Transverse colon (tissue), 4 donors: ENCODE measurements at regions not wholly inside any gene's neighbourhood (a gene's known extent, or its start where the extent isn't known, plus 50 kb on each side); places are given as distances from the start of the nearest gene placed in this dataset.

ENCODE experiments used
- DNase-seq: peaks from one replicate; pipeline ENCODE4 v3.0.0-alpha.2; 2019
- H3K27ac ChIP-seq, 4 donors: fragments of 200-600 bp; sonication (generic); 2 replicates each; pipeline ENCODE4 v1.5.1; 2016 to 2018; ENCODE audit warnings: inconsistent platforms in 4 of 4
- H3K27me3 ChIP-seq: fragments of 200-600 bp; sonication (generic); 2 replicates; pipeline ENCODE4 v1.5.1; 2017; ENCODE audit warnings: inconsistent platforms
- H3K36me3 ChIP-seq, 4 donors: fragments of 200-600 bp; sonication (generic); 2 replicates each; pipeline ENCODE4 v1.5.1; 2017 to 2019; ENCODE audit warnings: inconsistent platforms in 4 of 4
- H3K4me1 ChIP-seq, 4 donors: fragments of 200-600 bp; sonication (generic); 2 replicates each; pipeline ENCODE4 v1.5.1; 2017 to 2020; ENCODE audit warnings: inconsistent platforms in 4 of 4
- H3K4me3 ChIP-seq, 4 donors: fragments of 200-600 bp; sonication (generic); 1 replicate in 1 of 4; 2 replicates in 3 of 4; pipeline versions ENCODE4 v1.5.1 to v1.6.1; 2017 to 2019; ENCODE audit warnings: inconsistent platforms in 4 of 4
- H3K9me3 ChIP-seq, 2 donors: fragments of 200-600 bp; sonication (generic); 2 replicates each; pipeline ENCODE4 v1.5.1; 2017 to 2019; ENCODE audit warnings: inconsistent platforms in 2 of 2
- CTCF ChIP-seq, 5 experiments: fragments of 200-600 bp in 3 of 5; fragments of 450-650 bp in 2 of 5; sonication (generic) in 3 of 5; IDR thresholded peaks; 1 replicate in 2 of 5; 2 replicates in 3 of 5; pipeline ENCODE4 v1.5.1; 2016 to 2017; ENCODE audit warnings: antibody characterized with exemption in 5 of 5, inconsistent platforms in 3 of 5, mild to moderate bottlenecking in 2 of 5, moderate library complexity in 1 of 5
- EP300 ChIP-seq: sonication (generic); formaldehyde crosslinking; IDR thresholded peaks from one replicate; pipeline ENCODE4 v1.6.1; 2017; ENCODE audit warnings: antibody characterized with exemption, low read depth
- POLR2A ChIP-seq: fragments of 450-650 bp; IDR thresholded peaks from one replicate; pipeline ENCODE4 v1.6.1; 2016; ENCODE audit warnings: antibody characterized with exemption, mild to moderate bottlenecking, moderate library complexity
- POLR2AphosphoS5 ChIP-seq, 3 donors: sonication (generic); formaldehyde crosslinking; IDR thresholded peaks; one replicate each; pipeline ENCODE4 v1.6.1; 2016; ENCODE audit warnings: antibody characterized with exemption in 3 of 3
- WGBS, 2 donors: methylation state at CpG; one replicate each; pipeline ENCODE4 v1.1.5; 2018; ENCODE audit warnings: low coverage in 1 of 2; 5-methylcytosine and 5-hydroxymethylcytosine counted together
- in situ Hi-C, 4 donors: fragments of 200-750 bp; cut with MboI; loops; one replicate each; pipeline versions ENCODE4 v1.15.0 to v1.15.1; 2017; ENCODE audit warnings: low sequenced_read_pairs in 3 of 4, low pct_ligation_motif_present in 1 of 4, low pct_unique_long_range_greater_than_20kb in 1 of 4
- intact Hi-C: fragments of 100-400 bp; cut with DNase I; formaldehyde crosslinking; loops from one replicate; pipeline ENCODE4 v1.15.1; 2023; ENCODE audit warnings: low total_unique reads

GRCh38 chr9:109886617-109887016, 106.6 kb downstream of the PALM2AKAP2 start:
- no peaks in the 10 kb centered on the region for H3K27me3 ChIP-seq
- H3K4me1 ChIP-seq = peaks cover 0 to 10% (median 3%) of the 10 kb centered on the region in 4 donors
- H3K36me3 ChIP-seq = no peaks in the 10 kb centered on the region
- in situ Hi-C loops = no loop called here
- no peaks in the 10 kb centered on the region for H3K9me3 ChIP-seq
- DNase-seq = no peak
- intact Hi-C loops = loop anchor here (5.0 kb wide), 1 partner anchor 309 kb away; no protein-coding TSS in a partner anchor
- TF ChIP-seq EP300 (no peak), POLR2AphosphoS5 (IDR thresholded peaks at IDR 0.05) (no peak), CTCF (IDR thresholded peaks at IDR 0.05) (no peak), POLR2A (no peak)
- H3K4me3 ChIP-seq = no peak overlapping the region
- H3K27ac ChIP-seq = no peak overlapping the region
- 37 to 55% methylated on average over 3 of the region's 3 CpGs for whole genome bisulfite sequencing, 2 donors

GRCh38 chr9:109887079-109887478, 107.1 kb downstream of the PALM2AKAP2 start:
- in situ Hi-C loops = no loop called here
- no peaks in the 10 kb centered on the region for H3K27me3 ChIP-seq
- no peaks in the 10 kb centered on the region for H3K9me3 ChIP-seq
- intact Hi-C loops = loop anchor here (5.0 kb wide), 1 partner anchor 310 kb away; no protein-coding TSS in a partner anchor
- DNase-seq = no peak
- peaks cover 0 to 10% (median 3%) of the 10 kb centered on the region in 4 donors for H3K4me1 ChIP-seq
- H3K36me3 ChIP-seq = no peaks in the 10 kb centered on the region
- no peak for TF ChIP-seq CTCF (IDR thresholded peaks at IDR 0.05)
- no peak for TF ChIP-seq EP300
- no peak for TF ChIP-seq POLR2AphosphoS5 (IDR thresholded peaks at IDR 0.05)
- no peak for TF ChIP-seq POLR2A
- 61 to 66% methylated on average over 3 of the region's 3 CpGs for WGBS, 2 donors
- no peak overlapping the region for H3K27ac ChIP-seq
- no peak overlapping the region for H3K4me3 ChIP-seq

GRCh38 chr9:109888695-109889094, 108.7 kb downstream of the PALM2AKAP2 start:
- no peak overlapping the region for H3K4me3 ChIP-seq
- no peak overlapping the region for H3K27ac ChIP-seq
- intact Hi-C loops (loop anchor here (5.0 kb wide), 1 partner anchor 311 kb away; no protein-coding TSS in a partner anchor), in situ Hi-C loops (no loop called here)
- no peak for DNase-seq
- no peaks in the 10 kb centered on the region for H3K9me3 ChIP-seq
- H3K27me3 ChIP-seq = no peaks in the 10 kb centered on the region
- 78 to 86% methylated on average over 1 of the region's 1 CpG for WGBS, 2 donors
- H3K36me3 ChIP-seq = no peaks in the 10 kb centered on the region
- peaks cover 0 to 10% (median 3%) of the 10 kb centered on the region in 4 donors for H3K4me1 ChIP-seq
- TF ChIP-seq POLR2A (no peak), CTCF (IDR thresholded peaks at IDR 0.05) (no peak), EP300 (no peak)

- intact Hi-C loops = loop anchor here (5.0 kb wide), 1 partner anchor 312 kb away; no protein-coding TSS in a partner anchor
- no peak overlapping the region for H3K4me3 ChIP-seq
- H3K4me1 ChIP-seq = peaks cover 0 to 10% (median 3%) of the 10 kb centered on the region in 4 donors
- no peaks in the 10 kb centered on the region for H3K9me3 ChIP-seq
- WGBS, 2 donors = 78% methylated on average over 2 of the region's 2 CpGs; no CpG with 5 or more reads in 1 of the 2 donors
- no peak for DNase-seq
- H3K36me3 ChIP-seq = no peaks in the 10 kb centered on the region
- in situ Hi-C loops = no loop called here
- H3K27me3 ChIP-seq = no peaks in the 10 kb centered on the region
- H3K27ac ChIP-seq = no peak overlapping the region
- TF ChIP-seq POLR2AphosphoS5 (IDR thresholded peaks at IDR 0.05) (no peak), CTCF (IDR thresholded peaks at IDR 0.05) (no peak), EP300 (no peak), POLR2A (no peak)
Measured at GRCh38 chr9:109889456-109889855, 109.5 kb downstream of the PALM2AKAP2 start.
